GM12864 (cell line): ENCODE measurements at regions not wholly inside any gene's neighbourhood (a gene's known extent, or its start where the extent isn't known, plus 50 kb on each side); places are given as distances from the start of the nearest gene placed in this dataset.

Experiments used
- DNase-seq: peaks from one replicate; pipeline ENCODE4 v3.0.0-alpha.2; 2011; ENCODE audit warnings: low read depth
- H3K4me3 ChIP-seq: 2 replicates; pipeline ENCODE4 v1.5.1; 2011; ENCODE audit warnings: mild to moderate bottlenecking, low read depth, low read length, control low read depth
- CTCF ChIP-seq: IDR thresholded peaks from 2 replicates; pipeline ENCODE4 v1.5.1; 2011; ENCODE audit warnings: low read depth, mild to moderate bottlenecking, moderate library complexity, low read length, control low read depth, inconsistent platforms; ENCODE audit errors: missing control alignments

DNA sequence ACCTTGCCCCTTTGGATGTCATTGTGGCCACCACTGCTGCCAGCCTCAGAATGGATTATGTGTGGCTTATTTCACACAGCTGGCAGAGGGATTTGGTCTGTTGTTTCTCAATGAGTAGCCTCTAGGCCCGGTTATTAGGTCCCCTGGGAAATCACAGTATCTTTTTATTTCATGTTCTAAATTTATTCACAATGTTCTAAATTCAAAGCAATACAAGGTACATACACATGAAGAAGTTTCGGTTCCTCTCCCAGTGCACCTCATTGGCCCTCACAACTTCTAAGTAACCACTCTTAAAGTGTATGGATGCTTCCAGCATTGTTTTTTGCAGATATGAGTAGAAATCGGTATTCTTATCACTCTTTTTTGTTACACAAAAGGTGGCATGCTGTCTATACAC lies 262.7 kb downstream of the RCHY1 start:
- peak; percentile 27 for DNase-seq
- TF ChIP-seq CTCF, result no peak
- H3K4me3 ChIP-seq, result no peak overlapping the region

- no peak for DNase-seq
- H3K4me3 ChIP-seq, result no peak overlapping the region
- TF ChIP-seq CTCF, result no peak
Observed at GRCh38 chr4:75249739-75250138, 264.5 kb downstream of the RCHY1 start.

DNA sequence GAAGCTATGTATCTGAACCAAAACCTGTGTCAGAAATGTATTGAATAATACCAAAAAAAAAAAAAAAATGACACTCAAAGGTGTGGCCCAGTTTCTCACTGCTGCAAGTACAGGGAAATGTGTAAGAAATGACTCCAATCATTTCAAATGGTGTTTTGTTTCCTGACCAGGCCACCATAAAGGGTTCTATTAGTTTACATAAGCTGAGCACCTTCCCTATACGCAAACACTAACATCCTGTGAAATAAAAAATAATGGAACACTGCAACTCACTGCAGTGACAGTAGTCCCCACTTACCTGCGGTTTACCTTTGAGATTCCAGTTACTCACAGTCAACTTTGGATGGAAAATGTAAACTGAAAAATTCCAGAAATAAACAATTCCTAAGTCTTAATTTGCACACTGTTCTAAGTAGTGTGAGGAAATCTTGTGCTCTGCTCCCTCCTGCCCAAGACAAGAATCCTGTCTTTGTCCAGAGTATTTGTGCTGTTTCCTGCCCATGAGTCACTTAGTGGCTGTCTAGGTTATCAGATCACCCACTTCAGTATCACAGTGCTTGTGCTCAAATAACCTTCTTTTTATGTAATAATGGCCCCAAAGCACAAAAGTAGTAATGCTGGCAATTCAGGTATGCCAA lies 265.3 kb downstream of the RCHY1 start:
- DNase-seq, result no peak
- TF ChIP-seq CTCF, result no peak

DNA sequence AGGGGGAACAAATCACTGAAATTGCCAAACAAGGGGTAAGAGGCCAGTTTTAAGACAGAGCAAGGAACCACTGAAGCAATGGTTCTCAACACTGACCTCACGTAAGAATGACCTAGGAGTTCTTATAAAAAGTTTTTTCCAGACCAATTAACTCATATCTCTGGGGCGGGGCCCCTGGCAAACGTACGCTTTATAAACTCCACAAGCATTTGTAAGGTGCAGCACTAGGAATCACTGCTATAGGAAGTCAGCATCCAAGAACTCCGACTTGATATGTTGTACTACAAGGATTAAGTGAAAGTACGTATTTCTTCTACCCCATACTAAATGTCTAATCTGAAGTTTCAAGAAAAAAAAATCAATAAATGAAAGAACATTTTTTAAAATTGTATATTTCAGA lies 269.9 kb downstream of the RCHY1 start:
- no peak for DNase-seq
- no peak overlapping the region for H3K4me3 ChIP-seq
- TF ChIP-seq CTCF, result no peak

More for the DNA sequence above, 265.3 kb downstream of the RCHY1 start:
- no peak overlapping the region for H3K4me3 ChIP-seq

DNA sequence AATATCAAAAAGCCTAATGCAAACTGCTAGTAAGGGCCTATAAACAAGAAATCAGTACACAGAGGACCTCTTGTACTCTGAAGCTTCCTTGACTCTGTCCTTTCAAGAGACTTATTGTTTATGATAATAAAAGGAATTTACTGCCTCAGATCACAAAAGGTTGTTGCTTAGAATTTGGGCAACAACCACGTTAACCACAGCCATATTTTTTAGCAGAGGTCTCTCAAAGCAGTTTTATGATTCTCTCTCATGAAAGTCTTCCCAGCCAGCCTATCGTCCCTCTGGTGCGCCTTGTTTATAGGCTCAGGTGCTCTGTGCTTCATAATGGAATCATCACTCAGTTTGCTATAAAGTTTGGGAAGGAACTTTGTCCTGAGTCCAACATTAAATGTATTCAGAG lies 270.6 kb downstream of the RCHY1 start:
- H3K4me3 ChIP-seq, result no peak overlapping the region
- TF ChIP-seq CTCF, result no peak

DNA sequence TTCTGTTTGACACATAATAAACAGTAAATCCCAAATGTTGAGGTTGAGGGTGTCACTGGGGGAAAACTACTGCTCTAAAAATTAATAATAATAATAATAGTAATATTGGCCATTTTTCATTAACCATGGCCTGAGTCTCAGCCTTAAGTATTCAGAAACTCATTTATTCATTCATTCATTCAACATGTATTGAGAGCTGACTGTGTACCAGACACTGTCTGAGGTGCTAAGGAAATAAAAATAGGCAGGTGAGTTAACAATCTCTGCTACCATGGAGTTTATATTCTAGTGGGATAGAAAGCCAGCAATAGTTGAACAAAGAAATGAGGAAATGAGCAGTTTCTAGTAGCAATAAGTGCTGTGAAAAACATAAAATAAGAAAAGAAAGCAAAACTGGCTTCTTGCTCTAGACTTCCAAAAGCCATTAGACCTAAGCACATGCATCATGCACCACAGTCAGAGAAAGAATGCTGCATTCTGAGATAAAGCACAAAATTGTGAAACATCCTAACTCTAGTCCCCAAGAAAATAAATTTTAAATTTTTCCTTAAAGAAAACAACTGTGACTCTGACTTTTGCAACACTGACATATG lies 278.7 kb downstream of the RCHY1 start:
- no peak overlapping the region for H3K4me3 ChIP-seq
- peak; percentile 48 for DNase-seq
- no peak for TF ChIP-seq CTCF

More for the DNA sequence above, 270.6 kb downstream of the RCHY1 start:
- no peak for DNase-seq

DNA sequence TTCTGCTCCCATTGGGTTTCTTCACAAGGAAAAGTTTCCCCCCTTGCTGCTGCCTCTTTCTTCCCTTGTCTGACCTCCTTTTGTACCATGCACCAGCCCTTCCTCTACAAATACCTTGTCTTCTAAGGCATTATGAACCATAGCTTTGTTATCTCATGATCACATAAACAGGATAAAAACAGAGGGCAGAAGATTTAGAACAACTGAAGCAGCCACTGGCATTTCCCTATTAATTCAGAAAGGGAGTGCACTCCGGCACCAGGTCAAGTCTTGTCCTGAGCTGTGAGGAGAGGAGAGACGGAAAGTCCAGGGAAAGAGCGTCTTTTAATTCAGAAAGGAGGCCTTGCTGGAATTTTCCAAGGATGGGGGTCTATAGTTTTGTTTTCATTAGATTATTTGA lies 281.7 kb downstream of the RCHY1 start:
- no peak for DNase-seq
- TF ChIP-seq CTCF, result no peak
- H3K4me3 ChIP-seq, result no peak overlapping the region
